Suprapubic skin (tissue), 4 donors: ENCODE measurements at regions not wholly inside any gene's neighbourhood (a gene's known extent, or its start where the extent isn't known, plus 50 kb on each side); places are given as distances from the start of the nearest gene placed in this dataset.

Source experiments
- DNase-seq, 2 donors: peaks; one replicate each; pipeline ENCODE4 v3.0.0-alpha.2; 2019; ENCODE audit warnings: low spot score in 2 of 2
- H3K27ac ChIP-seq: fragments of 200-600 bp; sonication (generic); one replicate; pipeline ENCODE4 v1.5.1; 2019
- H3K27me3 ChIP-seq: fragments of 200-600 bp; sonication (generic); one replicate; pipeline ENCODE4 v1.5.1; 2019
- H3K36me3 ChIP-seq: fragments of 200-600 bp; sonication (generic); one replicate; pipeline ENCODE4 v1.5.1; 2019
- H3K4me1 ChIP-seq: fragments of 200-600 bp; sonication (generic); one replicate; pipeline ENCODE4 v1.5.1; 2019
- H3K4me3 ChIP-seq: fragments of 200-600 bp; sonication (generic); one replicate; pipeline ENCODE4 v1.5.1; 2019; ENCODE audit warnings: mild to moderate bottlenecking
- H3K9me3 ChIP-seq: fragments of 200-600 bp; sonication (generic); one replicate; pipeline ENCODE4 v1.5.1; 2019
- CTCF ChIP-seq, 2 donors: fragments of 200-600 bp in 1 of 2; fragments of 450-650 bp in 1 of 2; sonication (generic) in 1 of 2; IDR thresholded peaks; one replicate each; pipeline ENCODE4 v1.5.1; 2016 to 2019; ENCODE audit warnings: antibody characterized with exemption in 2 of 2, mild to moderate bottlenecking in 1 of 2, moderate library complexity in 1 of 2
- EP300 ChIP-seq: sonication (generic); formaldehyde crosslinking; IDR thresholded peaks from one replicate; pipeline ENCODE4 v1.6.1; 2017; ENCODE audit warnings: antibody characterized with exemption
- POLR2A ChIP-seq, 2 donors: fragments of 450-650 bp; IDR thresholded peaks; one replicate each; pipeline ENCODE4 v1.6.1; 2017; ENCODE audit warnings: antibody characterized with exemption in 2 of 2, mild to moderate bottlenecking in 2 of 2, moderate library complexity in 2 of 2
- POLR2AphosphoS5 ChIP-seq, 3 donors: sonication (generic); formaldehyde crosslinking; IDR thresholded peaks; one replicate each; pipeline ENCODE4 v1.6.1; 2017; ENCODE audit warnings: antibody characterized with exemption in 3 of 3
- WGBS: methylation state at CpG from one replicate; pipeline ENCODE4 v1.1.5; 2018; 5-methylcytosine and 5-hydroxymethylcytosine counted together

GRCh38 chr3:148149556-148149955 lies 548.1 kb upstream of the AGTR1 start:
- Histone ChIP-seq H3K9me3 (no peaks in the 10 kb centered on the region), H3K36me3 (no peaks in the 10 kb centered on the region), H3K27ac (no peak overlapping the region), H3K27me3 (no peaks in the 10 kb centered on the region), H3K4me3 (no peak overlapping the region), H3K4me1 (peaks cover 2% of the 10 kb centered on the region)
- DNase-seq: no peak
- 93% methylated on average over 2 of the region's 2 CpGs for WGBS
- no peak for TF ChIP-seq POLR2AphosphoS5 (IDR thresholded peaks at IDR 0.05)
- no peak for TF ChIP-seq CTCF (IDR thresholded peaks at IDR 0.05)
- TF ChIP-seq POLR2A (IDR thresholded peaks at IDR 0.05): no peak
- no peak for TF ChIP-seq EP300

GRCh38 chr3:148150141-148150540 lies 547.6 kb upstream of the AGTR1 start:
- Histone ChIP-seq H3K27ac (no peak overlapping the region), H3K9me3 (no peaks in the 10 kb centered on the region), H3K27me3 (no peaks in the 10 kb centered on the region), H3K4me3 (no peak overlapping the region), H3K36me3 (no peaks in the 10 kb centered on the region), H3K4me1 (peaks cover 2% of the 10 kb centered on the region)
- WGBS: 72% methylated on average over 2 of the region's 2 CpGs
- no peak for DNase-seq
- no peak for TF ChIP-seq CTCF (IDR thresholded peaks at IDR 0.05)
- no peak for TF ChIP-seq POLR2AphosphoS5 (IDR thresholded peaks at IDR 0.05)
- no peak for TF ChIP-seq EP300
- TF ChIP-seq POLR2A (IDR thresholded peaks at IDR 0.05): no peak

GRCh38 chr3:148158210-148158609 lies 539.5 kb upstream of the AGTR1 start:
- TF ChIP-seq POLR2A (IDR thresholded peaks at IDR 0.05) (no peak), POLR2AphosphoS5 (IDR thresholded peaks at IDR 0.05) (no peak)

GRCh38 chr3:148162132-148162531 lies 535.6 kb upstream of the AGTR1 start:
- no peaks in the 10 kb centered on the region for H3K4me1 ChIP-seq
- DNase-seq: no peak

More at GRCh38 chr3:148158210-148158609, 539.5 kb upstream of the AGTR1 start:
- Histone ChIP-seq H3K36me3 (no peaks in the 10 kb centered on the region), H3K9me3 (no peaks in the 10 kb centered on the region), H3K27me3 (no peaks in the 10 kb centered on the region), H3K4me1 (no peaks in the 10 kb centered on the region), H3K27ac (no peak overlapping the region), H3K4me3 (no peak overlapping the region)
- 55% methylated on average over 3 of the region's 3 CpGs for WGBS
- no peak for DNase-seq

GRCh38 chr3:148168347-148168746 lies 529.4 kb upstream of the AGTR1 start:
- Histone ChIP-seq H3K36me3 (no peaks in the 10 kb centered on the region), H3K9me3 (no peaks in the 10 kb centered on the region), H3K27ac (no peak overlapping the region), H3K4me1 (no peaks in the 10 kb centered on the region), H3K27me3 (no peaks in the 10 kb centered on the region), H3K4me3 (no peak overlapping the region)
- DNase-seq: no peak
- 27% methylated on average over 2 of the region's 2 CpGs for WGBS
- TF ChIP-seq POLR2A (IDR thresholded peaks at IDR 0.05) (no peak), POLR2AphosphoS5 (IDR thresholded peaks at IDR 0.05) (no peak), EP300 (no peak), CTCF (IDR thresholded peaks at IDR 0.05) (no peak)

More at GRCh38 chr3:148162132-148162531, 535.6 kb upstream of the AGTR1 start:
- Histone ChIP-seq H3K36me3 (no peaks in the 10 kb centered on the region), H3K27ac (no peak overlapping the region), H3K27me3 (no peaks in the 10 kb centered on the region), H3K4me3 (no peak overlapping the region), H3K9me3 (no peaks in the 10 kb centered on the region)
- TF ChIP-seq POLR2AphosphoS5 (IDR thresholded peaks at IDR 0.05): no peak
- TF ChIP-seq CTCF (IDR thresholded peaks at IDR 0.05): no peak
- TF ChIP-seq POLR2A (IDR thresholded peaks at IDR 0.05): no peak
- TF ChIP-seq EP300: no peak
- WGBS: 57% methylated on average over 2 of the region's 2 CpGs

- WGBS: 70% methylated on average over 4 of the region's 4 CpGs
- no peak for DNase-seq
- Histone ChIP-seq H3K36me3 (no peaks in the 10 kb centered on the region), H3K4me3 (no peak overlapping the region), H3K27ac (no peak overlapping the region), H3K9me3 (no peaks in the 10 kb centered on the region), H3K4me1 (no peaks in the 10 kb centered on the region), H3K27me3 (no peaks in the 10 kb centered on the region)
- TF ChIP-seq EP300: no peak
- no peak for TF ChIP-seq POLR2AphosphoS5 (IDR thresholded peaks at IDR 0.05)
Measured at GRCh38 chr3:148173851-148174250, 523.9 kb upstream of the AGTR1 start.
